ENCODE measurements at regions not wholly inside any gene's neighbourhood (a gene's known extent, or its start where the extent isn't known, plus 50 kb on each side); places are given as distances from the start of the nearest gene placed in this dataset.

GRCh38 chr2:177026956-177027355 lies 185.6 kb upstream of the HNRNPA3 start:
- no TSS peak for BruUV-seq (replicated peaks)
- TF ChIP-seq SIN3A (IDR thresholded peaks at IDR 0.05; ENCODE audit: borderline replicate concordance, insufficient read depth, low read depth, low read length) = no peak
- no peak for TF ChIP-seq CTCF (IDR thresholded peaks at IDR 0.05)
- no peak for TF ChIP-seq POLR2AphosphoS5 (IDR thresholded peaks at IDR 0.05; ENCODE audit: low read depth, low read length)
- TF ChIP-seq, protein P1, sequence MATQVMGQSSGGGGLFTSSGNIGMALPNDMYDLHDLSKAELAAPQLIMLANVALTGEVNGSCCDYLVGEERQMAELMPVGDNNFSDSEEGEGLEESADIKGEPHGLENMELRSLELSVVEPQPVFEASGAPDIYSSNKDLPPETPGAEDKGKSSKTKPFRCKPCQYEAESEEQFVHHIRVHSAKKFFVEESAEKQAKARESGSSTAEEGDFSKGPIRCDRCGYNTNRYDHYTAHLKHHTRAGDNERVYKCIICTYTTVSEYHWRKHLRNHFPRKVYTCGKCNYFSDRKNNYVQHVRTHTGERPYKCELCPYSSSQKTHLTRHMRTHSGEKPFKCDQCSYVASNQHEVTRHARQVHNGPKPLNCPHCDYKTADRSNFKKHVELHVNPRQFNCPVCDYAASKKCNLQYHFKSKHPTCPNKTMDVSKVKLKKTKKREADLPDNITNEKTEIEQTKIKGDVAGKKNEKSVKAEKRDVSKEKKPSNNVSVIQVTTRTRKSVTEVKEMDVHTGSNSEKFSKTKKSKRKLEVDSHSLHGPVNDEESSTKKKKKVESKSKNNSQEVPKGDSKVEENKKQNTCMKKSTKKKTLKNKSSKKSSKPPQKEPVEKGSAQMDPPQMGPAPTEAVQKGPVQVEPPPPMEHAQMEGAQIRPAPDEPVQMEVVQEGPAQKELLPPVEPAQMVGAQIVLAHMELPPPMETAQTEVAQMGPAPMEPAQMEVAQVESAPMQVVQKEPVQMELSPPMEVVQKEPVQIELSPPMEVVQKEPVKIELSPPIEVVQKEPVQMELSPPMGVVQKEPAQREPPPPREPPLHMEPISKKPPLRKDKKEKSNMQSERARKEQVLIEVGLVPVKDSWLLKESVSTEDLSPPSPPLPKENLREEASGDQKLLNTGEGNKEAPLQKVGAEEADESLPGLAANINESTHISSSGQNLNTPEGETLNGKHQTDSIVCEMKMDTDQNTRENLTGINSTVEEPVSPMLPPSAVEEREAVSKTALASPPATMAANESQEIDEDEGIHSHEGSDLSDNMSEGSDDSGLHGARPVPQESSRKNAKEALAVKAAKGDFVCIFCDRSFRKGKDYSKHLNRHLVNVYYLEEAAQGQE (IDR thresholded peaks at IDR 0.05; ENCODE audit: insufficient read depth in 1 of 2, low read depth in 2 of 2, low read length in 1 of 2) = no peak
- no peak for TF ChIP-seq TCF7L2 (IDR thresholded peaks at IDR 0.05; ENCODE audit: low read depth, low read length)
- CTCF ChIA-PET = interaction anchor here (0.6 kb wide), 1 partner anchor 208 kb away, joined by 4 read pairs; no protein-coding TSS in a partner anchor

DNA sequence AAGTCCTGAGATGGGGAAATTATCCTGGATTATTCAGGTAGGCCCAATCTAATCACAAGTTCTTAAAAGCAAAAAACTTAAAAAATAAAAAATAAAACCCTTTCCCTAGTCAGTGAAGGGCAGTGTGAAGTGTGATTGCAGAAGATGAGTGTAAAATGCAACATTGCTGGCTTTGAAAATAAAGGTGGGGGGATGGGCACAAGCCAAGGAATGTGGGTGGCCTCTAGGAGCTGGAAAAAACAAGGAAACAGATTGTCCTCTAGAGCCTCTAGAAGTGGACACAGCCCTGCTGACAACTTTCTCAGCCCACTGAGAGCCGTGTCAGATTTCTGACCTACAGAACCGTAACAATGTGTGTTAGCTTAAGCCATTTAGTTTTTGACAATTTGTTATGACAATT lies 184.3 kb upstream of the HNRNPA3 start:
- in situ Hi-C loops (cut with HindIII; ENCODE audit: low pct_unique_long_range_greater_than_20kb, low sequenced_read_pairs) (no loop called here), intact Hi-C loops (cut with micrococcal nuclease; ENCODE audit: unreplicated experiment) (no loop called here)
- no TSS peak for BruUV-seq (replicated peaks)
- no peak overlapping the region for H3K27ac ChIP-seq (ENCODE audit: low read length)
- ATAC-seq = no peak
- no peaks in the 10 kb centered on the region for H3K36me3 ChIP-seq (ENCODE audit: control insufficient read depth, insufficient read depth, low read length)
- TF ChIP-seq, protein P1 (IDR thresholded peaks at IDR 0.05; ENCODE audit: insufficient read depth in 1 of 2, low read depth in 2 of 2, low read length in 1 of 2) = no peak
- TF ChIP-seq CTCF (IDR thresholded peaks at IDR 0.05) = no peak
- no peak for TF ChIP-seq TCF7L2 (IDR thresholded peaks at IDR 0.05; ENCODE audit: low read depth, low read length)
- no peak for TF ChIP-seq SIN3A (IDR thresholded peaks at IDR 0.05; ENCODE audit: borderline replicate concordance, insufficient read depth, low read depth, low read length)
- TF ChIP-seq POLR2AphosphoS5 (IDR thresholded peaks at IDR 0.05; ENCODE audit: low read depth, low read length) = no peak
- H3K4me3 ChIP-seq (ENCODE audit: low read depth in 2 of 2, low read length in 2 of 2) = no peak overlapping the region
- ChIA-PET CTCF (no interaction called here), POLR2A (no interaction called here)
- no peak for DNase-seq (ENCODE audit: low read depth, low spot score)
- no peaks in the 10 kb centered on the region for H3K4me1 ChIP-seq (ENCODE audit: control insufficient read depth, insufficient read depth, low read length)
- H3K9me3 ChIP-seq (ENCODE audit: control insufficient read depth, insufficient read depth, low read depth, low read length) = no peaks in the 10 kb centered on the region
- H3K27me3 ChIP-seq (ENCODE audit: control insufficient read depth, insufficient read depth, low read length) = peaks cover 2% of the 10 kb centered on the region

More at GRCh38 chr2:177026956-177027355, 185.6 kb upstream of the HNRNPA3 start:
- no peak overlapping the region for H3K4me3 ChIP-seq (ENCODE audit: low read depth in 2 of 2, low read length in 2 of 2)
- in situ Hi-C loops (cut with HindIII; ENCODE audit: low pct_unique_long_range_greater_than_20kb, low sequenced_read_pairs) (no loop called here), intact Hi-C loops (cut with micrococcal nuclease; ENCODE audit: unreplicated experiment) (no loop called here)
- H3K27ac ChIP-seq (ENCODE audit: low read length) = no peak overlapping the region
- no peak for ATAC-seq
- POLR2A ChIA-PET = no interaction called here
- H3K9me3 ChIP-seq (ENCODE audit: control insufficient read depth, insufficient read depth, low read depth, low read length) = no peaks in the 10 kb centered on the region
- H3K27me3 ChIP-seq (ENCODE audit: control insufficient read depth, insufficient read depth, low read length) = peaks cover 2% of the 10 kb centered on the region
- no peaks in the 10 kb centered on the region for H3K36me3 ChIP-seq (ENCODE audit: control insufficient read depth, insufficient read depth, low read length)
- no peaks in the 10 kb centered on the region for H3K4me1 ChIP-seq (ENCODE audit: control insufficient read depth, insufficient read depth, low read length)
- no peak for DNase-seq (ENCODE audit: low read depth, low spot score)
